ENCODE measurements at regions not wholly inside any gene's neighbourhood (a gene's known extent, or its start where the extent isn't known, plus 50 kb on each side); places are given as distances from the start of the nearest gene placed in this dataset.

DNA sequence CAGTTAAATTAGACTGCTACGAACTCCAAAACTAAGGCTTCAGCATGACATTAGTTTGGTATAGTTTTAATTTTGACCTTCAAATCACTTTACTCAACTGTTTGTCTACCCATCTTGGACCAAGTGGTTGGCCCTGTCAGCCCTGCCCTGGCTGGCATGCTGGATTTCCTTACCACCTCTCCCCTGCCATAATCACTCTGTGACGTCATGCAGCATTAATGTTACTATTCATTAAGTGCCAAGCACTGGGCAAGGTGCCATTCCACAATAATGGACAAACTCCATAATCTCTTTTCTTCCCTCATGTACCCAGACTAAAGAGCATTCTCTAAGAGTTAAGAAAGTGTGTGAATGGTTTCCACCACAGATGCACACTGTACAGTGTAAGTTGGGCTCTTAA is 277.0 kb upstream of the INTU start:
- Histone ChIP-seq H3K4me3 (ENCODE audit: insufficient read depth, low read depth, low read length) (no peak overlapping the region), H3K4me2 (ENCODE audit: low read length) (no peak overlapping the region), H3K36me3 (ENCODE audit: insufficient read depth, low read length) (no peaks in the 10 kb centered on the region), H4K20me1 (ENCODE audit: insufficient read depth, low read length) (no peaks in the 10 kb centered on the region), H3K27me3 (ENCODE audit: insufficient read depth, low read length) (no peaks in the 10 kb centered on the region), H3K4me1 (ENCODE audit: insufficient read depth, low read length) (no peaks in the 10 kb centered on the region), H3K9me3 (ENCODE audit: insufficient read depth, low read depth, low read length) (no peaks in the 10 kb centered on the region), H3K27ac (ENCODE audit: low read depth, low read length) (no peak overlapping the region), H3K9ac (ENCODE audit: low read length) (no peak overlapping the region), H2AFZ (ENCODE audit: low read depth, low read length) (no peak overlapping the region), H3K79me2 (ENCODE audit: insufficient read depth, low read length) (no peaks in the 10 kb centered on the region)
- no peaks in the 10 kb centered on the region for H3K4me1 Mint-ChIP-seq (ENCODE audit: low read depth, unreplicated experiment)
- H3K4me3 Mint-ChIP-seq (ENCODE audit: unreplicated experiment): no peak overlapping the region
- DNase-seq (ENCODE audit: low read depth) (no peak), FAIRE-seq (no peak)
- H3K27ac Mint-ChIP-seq (ENCODE audit: unreplicated experiment): no peak overlapping the region
- TF ChIP-seq, protein P1, sequence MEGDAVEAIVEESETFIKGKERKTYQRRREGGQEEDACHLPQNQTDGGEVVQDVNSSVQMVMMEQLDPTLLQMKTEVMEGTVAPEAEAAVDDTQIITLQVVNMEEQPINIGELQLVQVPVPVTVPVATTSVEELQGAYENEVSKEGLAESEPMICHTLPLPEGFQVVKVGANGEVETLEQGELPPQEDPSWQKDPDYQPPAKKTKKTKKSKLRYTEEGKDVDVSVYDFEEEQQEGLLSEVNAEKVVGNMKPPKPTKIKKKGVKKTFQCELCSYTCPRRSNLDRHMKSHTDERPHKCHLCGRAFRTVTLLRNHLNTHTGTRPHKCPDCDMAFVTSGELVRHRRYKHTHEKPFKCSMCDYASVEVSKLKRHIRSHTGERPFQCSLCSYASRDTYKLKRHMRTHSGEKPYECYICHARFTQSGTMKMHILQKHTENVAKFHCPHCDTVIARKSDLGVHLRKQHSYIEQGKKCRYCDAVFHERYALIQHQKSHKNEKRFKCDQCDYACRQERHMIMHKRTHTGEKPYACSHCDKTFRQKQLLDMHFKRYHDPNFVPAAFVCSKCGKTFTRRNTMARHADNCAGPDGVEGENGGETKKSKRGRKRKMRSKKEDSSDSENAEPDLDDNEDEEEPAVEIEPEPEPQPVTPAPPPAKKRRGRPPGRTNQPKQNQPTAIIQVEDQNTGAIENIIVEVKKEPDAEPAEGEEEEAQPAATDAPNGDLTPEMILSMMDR (IDR thresholded peaks at IDR 0.05; ENCODE audit: insufficient read depth, low read depth, low read length): no peak
- TF ChIP-seq EZH2 (IDR thresholded peaks at IDR 0.05; ENCODE audit: insufficient read depth, low read length): no peak
- no peaks in the 10 kb centered on the region for H3K27me3 Mint-ChIP-seq (ENCODE audit: low read depth, unreplicated experiment)
- no peaks in the 10 kb centered on the region for H3K9me3 Mint-ChIP-seq (ENCODE audit: unreplicated experiment)
- H3K36me3 Mint-ChIP-seq (ENCODE audit: low read depth, unreplicated experiment): no peaks in the 10 kb centered on the region

DNA sequence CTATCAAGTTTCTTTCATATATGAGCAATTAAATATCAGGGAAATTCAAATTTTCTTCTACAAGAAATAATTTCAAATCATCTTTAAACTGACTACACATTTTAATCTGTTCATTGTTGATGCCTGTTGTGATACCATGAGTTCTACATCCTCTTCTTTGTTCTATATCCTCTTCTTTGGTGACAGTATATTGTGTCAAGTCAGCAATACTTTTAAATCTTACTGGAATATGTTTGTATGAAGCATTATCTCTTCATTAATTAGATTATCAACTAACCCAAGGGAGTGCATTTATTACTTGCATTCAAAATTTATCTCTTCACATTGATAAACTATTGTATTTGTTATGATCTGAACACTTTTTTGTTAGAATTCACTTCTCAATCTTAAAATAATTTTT is 275.0 kb upstream of the INTU start:
- Mint-ChIP-seq H3K4me3 (ENCODE audit: unreplicated experiment) (no peak overlapping the region), H3K27ac (ENCODE audit: unreplicated experiment) (no peak overlapping the region), H3K4me1 (ENCODE audit: low read depth, unreplicated experiment) (no peaks in the 10 kb centered on the region), H3K9me3 (ENCODE audit: unreplicated experiment) (no peaks in the 10 kb centered on the region), H3K27me3 (ENCODE audit: low read depth, unreplicated experiment) (no peaks in the 10 kb centered on the region), H3K36me3 (ENCODE audit: low read depth, unreplicated experiment) (no peaks in the 10 kb centered on the region)
- Histone ChIP-seq H3K27ac (ENCODE audit: low read depth, low read length) (no peak overlapping the region), H4K20me1 (ENCODE audit: insufficient read depth, low read length) (no peaks in the 10 kb centered on the region), H3K79me2 (ENCODE audit: insufficient read depth, low read length) (no peaks in the 10 kb centered on the region), H3K4me3 (ENCODE audit: insufficient read depth, low read depth, low read length) (no peak overlapping the region), H2AFZ (ENCODE audit: low read depth, low read length) (no peak overlapping the region), H3K36me3 (ENCODE audit: insufficient read depth, low read length) (no peaks in the 10 kb centered on the region), H3K4me1 (ENCODE audit: insufficient read depth, low read length) (no peaks in the 10 kb centered on the region), H3K9me3 (ENCODE audit: insufficient read depth, low read depth, low read length) (no peaks in the 10 kb centered on the region), H3K27me3 (ENCODE audit: insufficient read depth, low read length) (no peaks in the 10 kb centered on the region), H3K4me2 (ENCODE audit: low read length) (no peak overlapping the region), H3K9ac (ENCODE audit: low read length) (no peak overlapping the region)
- FAIRE-seq (no peak), DNase-seq (ENCODE audit: low read depth) (no peak)
- TF ChIP-seq EZH2 (IDR thresholded peaks at IDR 0.05; ENCODE audit: insufficient read depth, low read length): no peak
- TF ChIP-seq, protein P1 (IDR thresholded peaks at IDR 0.05; ENCODE audit: insufficient read depth, low read depth, low read length): no peak

DNA sequence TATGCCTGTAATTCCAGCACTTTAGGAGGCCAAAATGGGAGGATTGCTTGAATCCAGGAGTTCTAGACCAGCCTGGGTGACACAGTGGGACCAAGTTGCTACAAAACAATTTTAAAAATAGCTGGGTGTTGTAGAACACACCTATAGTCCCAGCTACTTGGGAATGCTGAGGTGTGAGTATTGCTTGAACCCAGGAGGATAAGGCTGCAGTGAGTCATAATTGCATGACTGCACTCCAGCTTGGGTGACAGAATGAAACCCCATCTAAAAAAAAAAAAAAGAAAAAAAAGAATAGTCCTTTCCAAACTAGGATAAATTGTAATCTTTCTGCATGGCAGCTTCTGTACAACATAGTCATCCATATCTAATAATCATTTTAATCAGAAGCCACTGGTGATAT is 270.1 kb upstream of the INTU start:
- H3K9me3 Mint-ChIP-seq (ENCODE audit: unreplicated experiment): peaks cover 2% of the 10 kb centered on the region
- Histone ChIP-seq H3K4me3 (ENCODE audit: insufficient read depth, low read depth, low read length) (no peak overlapping the region), H3K4me1 (ENCODE audit: insufficient read depth, low read length) (no peaks in the 10 kb centered on the region), H3K27ac (ENCODE audit: low read depth, low read length) (no peak overlapping the region), H2AFZ (ENCODE audit: low read depth, low read length) (no peak overlapping the region), H3K4me2 (ENCODE audit: low read length) (no peak overlapping the region), H4K20me1 (ENCODE audit: insufficient read depth, low read length) (no peaks in the 10 kb centered on the region), H3K27me3 (ENCODE audit: insufficient read depth, low read length) (no peaks in the 10 kb centered on the region), H3K9ac (ENCODE audit: low read length) (no peak overlapping the region), H3K79me2 (ENCODE audit: insufficient read depth, low read length) (no peaks in the 10 kb centered on the region), H3K36me3 (ENCODE audit: insufficient read depth, low read length) (no peaks in the 10 kb centered on the region), H3K9me3 (ENCODE audit: insufficient read depth, low read depth, low read length) (no peaks in the 10 kb centered on the region)
- no peak for TF ChIP-seq EZH2 (IDR thresholded peaks at IDR 0.05; ENCODE audit: insufficient read depth, low read length)
- H3K36me3 Mint-ChIP-seq (ENCODE audit: low read depth, unreplicated experiment): no peaks in the 10 kb centered on the region
- DNase-seq (ENCODE audit: low read depth) (no peak), FAIRE-seq (no peak)
- no peaks in the 10 kb centered on the region for H3K27me3 Mint-ChIP-seq (ENCODE audit: low read depth, unreplicated experiment)
- no peak overlapping the region for H3K4me3 Mint-ChIP-seq (ENCODE audit: unreplicated experiment)
- H3K27ac Mint-ChIP-seq (ENCODE audit: unreplicated experiment): no peak overlapping the region
- no peaks in the 10 kb centered on the region for H3K4me1 Mint-ChIP-seq (ENCODE audit: low read depth, unreplicated experiment)
